DND-41 (cell line): ENCODE measurements at regions not wholly inside any gene's neighbourhood (a gene's known extent, or its start where the extent isn't known, plus 50 kb on each side); places are given as distances from the start of the nearest gene placed in this dataset.

Source experiments
- EZH2 ChIP-seq: IDR thresholded peaks from 3 replicates; pipeline ENCODE4 v1.6.1; 2012; ENCODE audit warnings: borderline replicate concordance, low read depth, mild to moderate bottlenecking, moderate library complexity, low read length, inconsistent platforms; ENCODE audit not compliant: severe bottlenecking
- TF ChIP-seq, protein P1 (sequence below): IDR thresholded peaks from 2 replicates; pipeline ENCODE4 v1.5.1; 2012; ENCODE audit warnings: borderline replicate concordance, low read length, moderate library complexity, mild to moderate bottlenecking; ENCODE audit not compliant: poor library complexity, severe bottlenecking; ENCODE audit errors: extremely low read depth

DNA sequence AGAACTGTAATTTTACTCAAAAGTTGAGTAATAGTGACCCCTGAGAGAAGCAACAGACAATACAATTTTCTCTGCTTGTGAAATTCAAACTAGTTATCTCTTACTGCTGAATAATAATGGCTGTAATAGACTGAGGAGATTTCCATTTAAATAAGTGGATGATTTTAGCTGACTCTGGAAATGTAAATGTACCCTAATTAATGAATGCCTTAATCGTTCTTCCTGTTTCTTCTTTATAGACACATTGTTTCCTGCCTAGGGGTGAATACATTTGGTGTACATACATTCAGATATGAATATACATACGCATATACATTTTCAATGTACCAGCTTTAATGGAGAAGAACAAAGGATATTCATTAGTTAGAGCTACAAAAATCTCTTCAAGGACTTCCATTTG lies 611.9 kb downstream of the TFAP2B start:
- TF ChIP-seq, protein P1, sequence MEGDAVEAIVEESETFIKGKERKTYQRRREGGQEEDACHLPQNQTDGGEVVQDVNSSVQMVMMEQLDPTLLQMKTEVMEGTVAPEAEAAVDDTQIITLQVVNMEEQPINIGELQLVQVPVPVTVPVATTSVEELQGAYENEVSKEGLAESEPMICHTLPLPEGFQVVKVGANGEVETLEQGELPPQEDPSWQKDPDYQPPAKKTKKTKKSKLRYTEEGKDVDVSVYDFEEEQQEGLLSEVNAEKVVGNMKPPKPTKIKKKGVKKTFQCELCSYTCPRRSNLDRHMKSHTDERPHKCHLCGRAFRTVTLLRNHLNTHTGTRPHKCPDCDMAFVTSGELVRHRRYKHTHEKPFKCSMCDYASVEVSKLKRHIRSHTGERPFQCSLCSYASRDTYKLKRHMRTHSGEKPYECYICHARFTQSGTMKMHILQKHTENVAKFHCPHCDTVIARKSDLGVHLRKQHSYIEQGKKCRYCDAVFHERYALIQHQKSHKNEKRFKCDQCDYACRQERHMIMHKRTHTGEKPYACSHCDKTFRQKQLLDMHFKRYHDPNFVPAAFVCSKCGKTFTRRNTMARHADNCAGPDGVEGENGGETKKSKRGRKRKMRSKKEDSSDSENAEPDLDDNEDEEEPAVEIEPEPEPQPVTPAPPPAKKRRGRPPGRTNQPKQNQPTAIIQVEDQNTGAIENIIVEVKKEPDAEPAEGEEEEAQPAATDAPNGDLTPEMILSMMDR, result no peak
- TF ChIP-seq EZH2, result no peak
